ENCODE measurements at regions not wholly inside any gene's neighbourhood (a gene's known extent, or its start where the extent isn't known, plus 50 kb on each side); places are given as distances from the start of the nearest gene placed in this dataset.
A peak's percentile ranks its signal among the peaks of the same experiment; 100 is the strongest.
"Not testable (repeated sequence)": the region's sequence is repeated elsewhere in the genome, so short reads cannot be mapped to it uniquely, and the experiment has no call there.

GRCh38 chr2:91522877-91523276 is 2831.4 kb downstream of the RPIA start:
- H3K4me1 ChIP-seq (replicated peaks in 1 of 2); H3K27me3 ChIP-seq; intact Hi-C loops (cut with DNase I); H3K27ac ChIP-seq; H3K4me3 ChIP-seq; H3K9me3 ChIP-seq (replicated peaks in 1 of 3); DNase-seq; H3K36me3 ChIP-seq (replicated peaks in 1 of 2): not testable (repeated sequence)
- WGBS, 4 donors = 80 to 90% (median 85%) methylated on average over 1 to 5 of the region's 5 CpGs; no CpG with 5 or more reads in 1 of the 4 donors

GRCh38 chr2:91523751-91524150 is 2832.3 kb downstream of the RPIA start:
- H3K4me1 ChIP-seq (replicated peaks in 1 of 2); H3K4me3 ChIP-seq; intact Hi-C loops (cut with DNase I); H3K36me3 ChIP-seq (replicated peaks in 1 of 2); DNase-seq; H3K27me3 ChIP-seq; H3K9me3 ChIP-seq (replicated peaks in 1 of 3); H3K27ac ChIP-seq: not testable (repeated sequence)
- WGBS, 4 donors = 69 to 93% (median 80%) methylated on average over 1 to 3 of the region's 3 CpGs; no CpG with 5 or more reads in 1 of the 4 donors

- H3K27ac ChIP-seq; H3K36me3 ChIP-seq (replicated peaks in 1 of 2); H3K4me1 ChIP-seq (replicated peaks in 1 of 2); H3K4me3 ChIP-seq; H3K27me3 ChIP-seq; DNase-seq; intact Hi-C loops (cut with DNase I); H3K9me3 ChIP-seq (replicated peaks in 1 of 3): not testable (repeated sequence)
- WGBS, 4 donors = 86 to 90% methylated on average over 1 of the region's 2 CpGs; no CpG with 5 or more reads in 2 of the 4 donors
These were observed 2834.1 kb downstream of the RPIA start for GRCh38 chr2:91525587-91525986.

GRCh38 chr2:91526083-91526482 is 2834.6 kb downstream of the RPIA start:
- H3K4me1 ChIP-seq (replicated peaks in 1 of 2); H3K4me3 ChIP-seq; H3K27me3 ChIP-seq; H3K9me3 ChIP-seq (replicated peaks in 1 of 3); DNase-seq; intact Hi-C loops (cut with DNase I); H3K27ac ChIP-seq; H3K36me3 ChIP-seq (replicated peaks in 1 of 2): not testable (repeated sequence)
- 75 to 81% methylated on average over 2 to 3 of the region's 5 CpGs; no CpG with 5 or more reads in 2 of the 4 donors for WGBS, 4 donors

GRCh38 chr2:91527056-91527455 is 2835.6 kb downstream of the RPIA start:
- H3K4me3 ChIP-seq; DNase-seq; H3K27ac ChIP-seq; H3K27me3 ChIP-seq; H3K9me3 ChIP-seq (replicated peaks in 1 of 3); H3K4me1 ChIP-seq (replicated peaks in 1 of 2); intact Hi-C loops (cut with DNase I); H3K36me3 ChIP-seq (replicated peaks in 1 of 2): not testable (repeated sequence)
- WGBS, 4 donors = 89 to 94% (median 91%) methylated on average over 2 of the region's 2 CpGs; no CpG with 5 or more reads in 1 of the 4 donors

GRCh38 chr2:91527491-91528031 is 2836.1 kb downstream of the RPIA start:
- H3K36me3 ChIP-seq (replicated peaks in 1 of 2); H3K4me1 ChIP-seq (replicated peaks in 1 of 2); H3K9me3 ChIP-seq (replicated peaks in 1 of 3); H3K27ac ChIP-seq; H3K27me3 ChIP-seq; intact Hi-C loops (cut with DNase I); H3K4me3 ChIP-seq: not testable (repeated sequence)
- WGBS, 4 donors = 87 to 96% (median 93%) methylated on average over 5 to 7 of the region's 7 CpGs
- DNase-seq = peak in 1 of 7 donors; percentile 9

- H3K27ac ChIP-seq; H3K4me1 ChIP-seq (replicated peaks in 1 of 2); H3K27me3 ChIP-seq; intact Hi-C loops (cut with DNase I); H3K9me3 ChIP-seq (replicated peaks in 1 of 3); H3K36me3 ChIP-seq (replicated peaks in 1 of 2); H3K4me3 ChIP-seq: not testable (repeated sequence)
- DNase-seq = peak in 1 of 7 donors; percentile 11
- 96 to 100% methylated on average over 2 of the region's 2 CpGs; no CpG with 5 or more reads in 2 of the 4 donors for WGBS, 4 donors
These were observed 2836.9 kb downstream of the RPIA start for GRCh38 chr2:91528361-91528760.

- H3K9me3 ChIP-seq (replicated peaks in 1 of 3); H3K4me1 ChIP-seq (replicated peaks in 1 of 2); H3K27ac ChIP-seq; H3K36me3 ChIP-seq (replicated peaks in 1 of 2); H3K4me3 ChIP-seq; H3K27me3 ChIP-seq; intact Hi-C loops (cut with DNase I): not testable (repeated sequence)
- WGBS, 4 donors = 49 to 68% (median 57%) methylated on average over 3 to 5 of the region's 7 CpGs
- peak in 2 of 7 donors; percentile 6 to 34 for DNase-seq
These were observed 2844.6 kb downstream of the RPIA start for GRCh38 chr2:91536109-91536508.

- H3K27ac ChIP-seq; H3K9me3 ChIP-seq (replicated peaks in 1 of 3); intact Hi-C loops (cut with DNase I); H3K27me3 ChIP-seq; H3K36me3 ChIP-seq (replicated peaks in 1 of 2); H3K4me3 ChIP-seq; H3K4me1 ChIP-seq (replicated peaks in 1 of 2): not testable (repeated sequence)
- 62 to 85% (median 72%) methylated on average over 8 to 15 of the region's 17 CpGs for WGBS, 4 donors
- DNase-seq = peak in 2 of 7 donors; percentile 5 to 25
These were observed 2845.2 kb downstream of the RPIA start for GRCh38 chr2:91536549-91537263.

GRCh38 chr2:91549316-91549715 is 2857.8 kb downstream of the RPIA start:
- H3K9me3 ChIP-seq (replicated peaks in 1 of 3); H3K27ac ChIP-seq; H3K4me3 ChIP-seq; intact Hi-C loops (cut with DNase I); H3K4me1 ChIP-seq (replicated peaks in 1 of 2); H3K27me3 ChIP-seq; H3K36me3 ChIP-seq (replicated peaks in 1 of 2): not testable (repeated sequence)
- 67 to 78% (median 76%) methylated on average over 6 of the region's 6 CpGs for WGBS, 4 donors
- DNase-seq = peak in 3 of 7 donors; percentile 4 to 25 (median 6)

- H3K27ac ChIP-seq; H3K27me3 ChIP-seq; intact Hi-C loops (cut with DNase I); H3K4me3 ChIP-seq; DNase-seq; H3K9me3 ChIP-seq (replicated peaks in 1 of 3); H3K4me1 ChIP-seq (replicated peaks in 1 of 2); H3K36me3 ChIP-seq (replicated peaks in 1 of 2): not testable (repeated sequence)
These were observed 2866.8 kb downstream of the RPIA start for GRCh38 chr2:91558234-91558633.

All from adrenal gland (tissue), 9 donors.